Hematopoietic multipotent progenitor cell (in vitro differentiated cells): ENCODE measurements at regions not wholly inside any gene's neighbourhood (a gene's known extent, or its start where the extent isn't known, plus 50 kb on each side); places are given as distances from the start of the nearest gene placed in this dataset.

Source experiments
- DNase-seq, 3 donors: peaks; one replicate each; pipeline ENCODE4 v3.0.0-alpha.2; 2011 to 2015; ENCODE audit warnings: low read depth in 2 of 3, low spot score in 2 of 3

- no peak for DNase-seq
These were observed 123.4 kb upstream of the TNR start for GRCh38 chr1:175866776-175867175.

GRCh38 chr1:175865041-175865766, 121.8 kb upstream of the TNR start:
- no peak for DNase-seq

GRCh38 chr1:175864625-175865024, 121.2 kb upstream of the TNR start:
- DNase-seq: no peak

GRCh38 chr1:175864183-175864582, 120.8 kb upstream of the TNR start:
- no peak for DNase-seq

GRCh38 chr1:175863299-175864050, 120.1 kb upstream of the TNR start:
- DNase-seq: no peak

- DNase-seq: no peak
These were observed 119.0 kb upstream of the TNR start for GRCh38 chr1:175862408-175862807.

- DNase-seq: no peak
These were observed 118.4 kb upstream of the TNR start for GRCh38 chr1:175861626-175862367.

- DNase-seq: no peak
These were observed 114.4 kb upstream of the TNR start for GRCh38 chr1:175857756-175858155.

- DNase-seq: no peak
These were observed 110.3 kb upstream of the TNR start for GRCh38 chr1:175853681-175854080.

GRCh38 chr1:175851749-175852148, 108.4 kb upstream of the TNR start:
- no peak for DNase-seq

- DNase-seq: no peak
These were observed 104.9 kb upstream of the TNR start for GRCh38 chr1:175848329-175848728.

- no peak for DNase-seq
These were observed 102.6 kb upstream of the TNR start for GRCh38 chr1:175845985-175846384.

GRCh38 chr1:175845338-175845737, 101.9 kb upstream of the TNR start:
- DNase-seq: no peak

- no peak for DNase-seq
These were observed 101.5 kb upstream of the TNR start for GRCh38 chr1:175844877-175845276.

GRCh38 chr1:175842550-175842949, 99.2 kb upstream of the TNR start:
- peak in 1 of 3 donors; percentile 13 for DNase-seq

- DNase-seq: no peak
These were observed 98.4 kb upstream of the TNR start for GRCh38 chr1:175841738-175842187.

- DNase-seq: peak in 1 of 3 donors; percentile 21
These were observed 97.4 kb upstream of the TNR start for GRCh38 chr1:175840787-175841186.

GRCh38 chr1:175839779-175840669, 96.6 kb upstream of the TNR start:
- DNase-seq: peak in 2 of 3 donors; percentile 31 to 42

GRCh38 chr1:175834597-175834996, 91.2 kb upstream of the TNR start:
- no peak for DNase-seq

GRCh38 chr1:175833951-175834350, 90.6 kb upstream of the TNR start:
- DNase-seq: no peak
